GM19455 (cell line): ENCODE measurements at regions not wholly inside any gene's neighbourhood (a gene's known extent, or its start where the extent isn't known, plus 50 kb on each side); places are given as distances from the start of the nearest gene placed in this dataset.

Experiments
- ATAC-seq: cut with Tn5 transposase; IDR thresholded peaks from one replicate; pipeline ENCODE4 v1.9.1; 2021; ENCODE audit not compliant: unreplicated experiment

- ATAC-seq = no peak
Measured at GRCh38 chr16:85307552-85308364, 195.5 kb upstream of the CIBAR2 start.

GRCh38 chr16:85308611-85309540, 196.6 kb upstream of the CIBAR2 start:
- no peak for ATAC-seq

GRCh38 chr16:85309656-85310587, 197.7 kb upstream of the CIBAR2 start:
- no peak for ATAC-seq

- ATAC-seq = no peak
Measured at GRCh38 chr16:85310868-85311585, 198.8 kb upstream of the CIBAR2 start.

- ATAC-seq = no peak
Measured at GRCh38 chr16:85311741-85312140, 199.5 kb upstream of the CIBAR2 start.

GRCh38 chr16:85312174-85312573, 199.9 kb upstream of the CIBAR2 start:
- no peak for ATAC-seq

- ATAC-seq = no peak
Measured at GRCh38 chr16:85312642-85313525, 200.6 kb upstream of the CIBAR2 start.

- no peak for ATAC-seq
Measured at GRCh38 chr16:85313526-85314301, 201.4 kb upstream of the CIBAR2 start.

GRCh38 chr16:85314512-85314971, 202.3 kb upstream of the CIBAR2 start:
- ATAC-seq = no peak

GRCh38 chr16:85315866-85316265, 203.6 kb upstream of the CIBAR2 start:
- no peak for ATAC-seq

GRCh38 chr16:85316321-85316919, 204.1 kb upstream of the CIBAR2 start:
- ATAC-seq = no peak

- no peak for ATAC-seq
Measured at GRCh38 chr16:85316944-85317343, 204.7 kb upstream of the CIBAR2 start.

GRCh38 chr16:85317704-85318103, 205.4 kb upstream of the CIBAR2 start:
- ATAC-seq = no peak

- no peak for ATAC-seq
Measured at GRCh38 chr16:85319208-85319983, 207.1 kb upstream of the CIBAR2 start.

GRCh38 chr16:85319984-85320440, 207.7 kb upstream of the CIBAR2 start:
- ATAC-seq = no peak

- ATAC-seq = no peak
Measured at GRCh38 chr16:85320677-85321385, 208.6 kb upstream of the CIBAR2 start.
